HG03571 (cell line): ENCODE measurements at regions not wholly inside any gene's neighbourhood (a gene's known extent, or its start where the extent isn't known, plus 50 kb on each side); places are given as distances from the start of the nearest gene placed in this dataset.
A peak's percentile ranks its signal among the peaks of the same experiment; 100 is the strongest.
"Not testable (repeated sequence)": the region's sequence is repeated elsewhere in the genome, so short reads cannot be mapped to it uniquely, and the experiment has no call there.

ENCODE experiments used
- ATAC-seq: cut with Tn5 transposase; IDR thresholded peaks from one replicate; pipeline ENCODE4 v1.9.1; 2021; ENCODE audit not compliant: unreplicated experiment

- ATAC-seq, result not testable (repeated sequence)
These were observed 55.9 kb upstream of the ACSM6 start for GRCh38 chr10:95137990-95138625.

- no peak for ATAC-seq
These were observed 59.5 kb upstream of the ACSM6 start for GRCh38 chr10:95134490-95134889.

- no peak for ATAC-seq
These were observed 60.0 kb upstream of the ACSM6 start for GRCh38 chr10:95133997-95134396.

DNA sequence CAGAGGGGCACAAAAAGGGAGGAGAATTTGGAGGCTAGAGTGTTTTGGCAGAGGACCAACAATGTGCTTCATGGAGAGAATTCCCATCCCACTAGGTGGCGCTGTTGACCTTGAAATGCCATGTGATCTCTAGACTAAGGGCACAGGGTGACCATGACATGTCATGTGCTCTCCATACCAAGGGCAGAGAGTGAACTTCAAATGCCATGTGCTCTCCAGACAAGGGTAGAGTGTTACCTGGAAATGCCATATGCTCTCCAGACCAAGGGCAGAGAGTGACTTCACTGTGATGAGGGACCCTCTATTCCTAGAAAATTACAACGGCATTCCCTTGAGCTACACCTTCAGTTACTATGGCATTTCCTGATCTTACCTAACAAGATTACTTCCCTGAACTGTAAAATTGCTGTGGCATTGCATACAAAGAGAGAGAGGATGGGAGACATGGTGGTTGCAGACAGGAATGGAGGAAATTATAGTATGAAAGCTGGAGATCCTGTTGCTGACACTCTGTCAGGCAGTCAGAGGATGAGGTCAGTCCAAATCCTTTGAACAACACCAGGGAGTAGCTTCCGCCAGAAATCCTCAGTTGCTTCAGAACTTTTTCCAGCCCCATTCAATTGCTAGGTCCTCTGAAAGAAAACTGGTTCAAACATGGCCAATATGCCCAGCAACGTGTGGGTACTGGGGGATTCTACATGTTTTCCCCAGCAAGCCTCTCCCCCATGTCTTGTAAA, 60.9 kb upstream of the ACSM6 start:
- peak; percentile 89 for ATAC-seq

- ATAC-seq, result not testable (repeated sequence)
These were observed 61.1 kb upstream of the CYP2C8 start for GRCh38 chr10:95130429-95130828.

DNA sequence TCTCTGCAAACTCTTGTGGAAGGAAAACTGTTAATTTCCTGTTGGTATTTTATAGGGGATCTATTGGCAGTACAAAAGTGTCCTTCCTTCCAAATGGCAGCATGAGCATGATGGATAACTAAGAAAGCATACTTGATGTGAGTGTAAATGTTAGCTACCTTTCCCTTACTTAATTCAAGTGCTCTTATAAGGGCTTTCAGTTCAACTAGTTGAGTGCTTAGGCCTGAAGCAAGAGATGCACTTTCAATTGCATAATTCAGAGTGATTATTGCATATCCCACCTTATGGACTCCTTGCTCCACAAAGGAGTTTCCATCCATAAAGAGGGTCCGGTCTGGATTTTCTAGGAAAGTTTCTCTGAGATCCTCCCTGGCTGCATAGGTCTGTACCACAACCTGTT, 56.3 kb upstream of the CYP2C8 start:
- ATAC-seq, result no peak

DNA sequence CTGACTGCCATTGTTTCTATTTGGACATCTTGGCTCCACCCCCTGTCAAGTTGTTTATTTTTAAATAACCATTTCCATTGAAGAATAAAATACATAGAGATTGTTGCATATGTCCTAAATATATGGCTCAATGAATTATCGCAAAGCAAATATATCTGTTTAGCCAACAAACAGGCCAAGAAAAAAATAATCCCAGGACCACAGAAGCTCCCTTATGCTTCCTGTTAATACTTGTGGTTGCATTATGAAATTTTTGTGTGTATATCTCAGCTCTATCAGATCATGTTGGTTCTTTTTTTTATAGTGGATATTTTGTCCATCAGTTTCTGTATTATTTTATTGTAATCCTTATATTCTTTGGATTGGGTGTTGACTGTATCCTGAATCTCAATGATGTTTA, 53.4 kb upstream of the CYP2C8 start:
- no peak for ATAC-seq

- no peak for ATAC-seq
These were observed 52.6 kb upstream of the CYP2C8 start for GRCh38 chr10:95121904-95122303.
